HCT116 (cell line): ENCODE measurements at regions not wholly inside any gene's neighbourhood (a gene's known extent, or its start where the extent isn't known, plus 50 kb on each side); places are given as distances from the start of the nearest gene placed in this dataset.

Source experiments
- ATAC-seq: fragments of 200-7000 bp; cut with Tn5 transposase; 2 replicates; pipeline ENCODE4 v1.9.1; 2020; ENCODE audit warnings: mild to moderate bottlenecking, moderate library complexity
- BruUV-seq: library from RNA; stranded (reverse); fragments of 400-500 nt; replicated peaks from 2 replicates; lab custom pipeline; 2021; lab: Mats Ljungman, UMichigan
- CTCF ChIA-PET: fragments of 300-600 bp; sonication (Branson Sonifier 250); formaldehyde crosslinking; loops from one replicate; lab custom pipeline; 2021; ENCODE audit warnings: antibody characterized with exemption; lab: Charles Lee
- POLR2A ChIA-PET: fragments of 300-600, 350-600 bp; sonication (Branson Sonifier 250); formaldehyde crosslinking; loops from one replicate; lab custom pipeline; 2021; ENCODE audit warnings: antibody characterized with exemption; lab: Charles Lee
- RAD21 ChIA-PET, 2 experiments: fragments of 300-600 bp; sonication (Branson Sonifier 250); formaldehyde crosslinking; loops; one replicate each; lab custom pipeline; 2023; ENCODE audit warnings: low total read pairs in 2 of 2; ENCODE audit not compliant: uncharacterized antibody in 2 of 2, unreplicated experiment in 2 of 2, low non-redundant PET in 1 of 2; lab: Charles Lee
- DNase-seq: peaks from one replicate; pipeline ENCODE4 v3.0.0-alpha.2; 2010; ENCODE audit warnings: low read depth, low spot score
- H2AFZ ChIP-seq: fragments of 200-600 bp; shearing (Covaris generic), sonication (generic); 2 replicates; pipeline ENCODE4 v1.6.1; 2017; ENCODE audit warnings: low read depth, mixed run types, mixed read lengths, antibody characterized with exemption, low read length; ENCODE audit not compliant: poor library complexity, severe bottlenecking
- H3K27ac ChIP-seq: 2 replicates; pipeline ENCODE4 v1.5.1; 2012; ENCODE audit warnings: low read depth, low read length
- H3K27me3 ChIP-seq: fragments of 200-600 bp; sonication (generic); 2 replicates; pipeline ENCODE4 v1.6.1; 2016; ENCODE audit warnings: mixed run types, low read length, mixed read lengths; ENCODE audit not compliant: insufficient read depth
- H3K36me3 ChIP-seq, 2 experiments: fragments of 200-500 bp in 1 of 2; fragments of 200-600 bp in 1 of 2; sonication (Bioruptor generic) in 1 of 2; sonication (generic) in 1 of 2; 2 replicates each; pipeline versions ENCODE4 v1.5.1 to v1.6.1; 2014 to 2016; ENCODE audit warnings: low read length in 2 of 2, inconsistent platforms in 1 of 2, mixed read lengths in 1 of 2, mixed run types in 1 of 2; ENCODE audit not compliant: insufficient read depth in 2 of 2, control insufficient read depth in 1 of 2
- H3K4me1 ChIP-seq, 2 experiments: fragments of 200-600 bp in 1 of 2; sonication (generic) in 1 of 2; 2 replicates each; pipeline versions ENCODE4 v1.5.1 to v1.6.1; 2012 to 2017; ENCODE audit warnings: low read length in 2 of 2, inconsistent platforms in 1 of 2, mild to moderate bottlenecking in 1 of 2, mixed read lengths in 1 of 2, mixed run types in 1 of 2, moderate library complexity in 1 of 2; ENCODE audit not compliant: insufficient read depth in 2 of 2, control insufficient read depth in 1 of 2
- H3K4me2 ChIP-seq: fragments of 200-600 bp; sonication (generic); 2 replicates; pipeline ENCODE4 v1.6.1; 2017; ENCODE audit warnings: mixed run types, low read length, mixed read lengths
- H3K4me3 ChIP-seq, 2 experiments: fragments of 200-600 bp in 1 of 2; sonication (generic) in 1 of 2; replicated peaks in 1 of 2; 2 replicates each; pipeline ENCODE4 v1.5.1; 2011 to 2016; ENCODE audit warnings: low read length in 2 of 2, control low read depth in 1 of 2, low read depth in 1 of 2, mild to moderate bottlenecking in 1 of 2, mixed read lengths in 1 of 2, mixed run types in 1 of 2
- H3K79me2 ChIP-seq: fragments of 200-600 bp; sonication (generic); 2 replicates; pipeline ENCODE4 v1.6.1; 2017; ENCODE audit warnings: mild to moderate bottlenecking, mixed run types, low read length, moderate library complexity, mixed read lengths; ENCODE audit not compliant: insufficient read depth
- H3K9ac ChIP-seq: fragments of 200-600 bp; sonication (generic); 2 replicates; pipeline ENCODE4 v1.6.1; 2016; ENCODE audit warnings: low read length, mixed read lengths
- H3K9me2 ChIP-seq: fragments of 200-600 bp; sonication (generic), shearing (Covaris generic); 2 replicates; pipeline ENCODE4 v1.6.1; 2017; ENCODE audit warnings: mixed run types, mild to moderate bottlenecking, moderate library complexity; ENCODE audit not compliant: insufficient read depth
- H3K9me3 ChIP-seq, 2 experiments: fragments of 200-500 bp in 1 of 2; fragments of 200-600 bp in 1 of 2; sonication (Bioruptor generic) in 1 of 2; sonication (generic) in 1 of 2; 2 replicates each; pipeline ENCODE4 v1.6.1; 2014 to 2017; ENCODE audit warnings: low read length in 2 of 2, mixed read lengths in 2 of 2, inconsistent platforms in 1 of 2, low read depth in 1 of 2, mild to moderate bottlenecking in 1 of 2, mixed run types in 1 of 2, moderate library complexity in 1 of 2; ENCODE audit not compliant: control insufficient read depth in 1 of 2, insufficient read depth in 1 of 2
- H4K20me1 ChIP-seq: fragments of 200-600 bp; sonication (generic), shearing (Covaris generic); 2 replicates; pipeline ENCODE4 v1.6.1; 2017; ENCODE audit warnings: mixed run types, mild to moderate bottlenecking, moderate library complexity; ENCODE audit not compliant: insufficient read depth
- ATF3 ChIP-seq: IDR thresholded peaks from 2 replicates; pipeline ENCODE4 v1.6.1; 2012
- CBX3 ChIP-seq: IDR thresholded peaks from 2 replicates; pipeline ENCODE4 v1.6.1; 2012; ENCODE audit warnings: low read depth
- POLR2A ChIP-seq: IDR thresholded peaks from 2 replicates; pipeline ENCODE4 v1.7.0; 2011; ENCODE audit warnings: borderline replicate concordance; ENCODE audit not compliant: insufficient read depth, insufficient read length; ENCODE audit errors: extremely low read depth
- RAD21 ChIP-seq: IDR thresholded peaks from 2 replicates; pipeline ENCODE4 v1.6.1; 2012; ENCODE audit warnings: low read depth, mild to moderate bottlenecking
- SP1 ChIP-seq: IDR thresholded peaks from 2 replicates; pipeline ENCODE4 v1.6.1; 2012; ENCODE audit warnings: low read depth
- SRF ChIP-seq: IDR thresholded peaks from 2 replicates; pipeline ENCODE4 v1.6.1; 2012; ENCODE audit warnings: low read depth
- ZBTB33 ChIP-seq: IDR thresholded peaks from 2 replicates; pipeline ENCODE4 v1.6.1; 2011; ENCODE audit warnings: mild to moderate bottlenecking, low read length, moderate library complexity; ENCODE audit not compliant: insufficient replicate concordance; ENCODE audit errors: extremely low read depth
- intact Hi-C: fragments of 100-400 bp; cut with micrococcal nuclease; formaldehyde crosslinking; loops from 2 replicates; pipeline ENCODE4 v1.10.0; 2022
- TF ChIP-seq, protein P1 (sequence below), 3 experiments: fragments of 200-600 bp in 1 of 3; sonication (generic) in 1 of 3; IDR thresholded peaks in 2 of 3; conservative IDR thresholded peaks in 1 of 3; 2 replicates each; pipeline ENCODE4 v1.5.1; 2012 to 2017; ENCODE audit warnings: low read depth in 2 of 3, low read length in 2 of 3, antibody characterized with exemption in 1 of 3, borderline replicate concordance in 1 of 3, control low read depth in 1 of 3, mild to moderate bottlenecking in 1 of 3, mixed read lengths in 1 of 3, mixed run types in 1 of 3, moderate library complexity in 1 of 3; ENCODE audit not compliant: insufficient read depth in 1 of 3

- TF ChIP-seq CBX3 (no peak), SRF (no peak), ATF3 (no peak), RAD21 (no peak), POLR2A (no peak), SP1 (no peak), ZBTB33 (no peak)
- TF ChIP-seq, protein P1, sequence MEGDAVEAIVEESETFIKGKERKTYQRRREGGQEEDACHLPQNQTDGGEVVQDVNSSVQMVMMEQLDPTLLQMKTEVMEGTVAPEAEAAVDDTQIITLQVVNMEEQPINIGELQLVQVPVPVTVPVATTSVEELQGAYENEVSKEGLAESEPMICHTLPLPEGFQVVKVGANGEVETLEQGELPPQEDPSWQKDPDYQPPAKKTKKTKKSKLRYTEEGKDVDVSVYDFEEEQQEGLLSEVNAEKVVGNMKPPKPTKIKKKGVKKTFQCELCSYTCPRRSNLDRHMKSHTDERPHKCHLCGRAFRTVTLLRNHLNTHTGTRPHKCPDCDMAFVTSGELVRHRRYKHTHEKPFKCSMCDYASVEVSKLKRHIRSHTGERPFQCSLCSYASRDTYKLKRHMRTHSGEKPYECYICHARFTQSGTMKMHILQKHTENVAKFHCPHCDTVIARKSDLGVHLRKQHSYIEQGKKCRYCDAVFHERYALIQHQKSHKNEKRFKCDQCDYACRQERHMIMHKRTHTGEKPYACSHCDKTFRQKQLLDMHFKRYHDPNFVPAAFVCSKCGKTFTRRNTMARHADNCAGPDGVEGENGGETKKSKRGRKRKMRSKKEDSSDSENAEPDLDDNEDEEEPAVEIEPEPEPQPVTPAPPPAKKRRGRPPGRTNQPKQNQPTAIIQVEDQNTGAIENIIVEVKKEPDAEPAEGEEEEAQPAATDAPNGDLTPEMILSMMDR (IDR thresholded peaks at IDR 0.05 in 2 of 3, conservative IDR thresholded peaks at IDR 0.05 in 1 of 3; ENCODE audit: borderline replicate concordance in 1 of 3, insufficient read depth in 1 of 3, low read depth in 2 of 3, low read length in 2 of 3), result no peak
- no peak for DNase-seq
- Histone ChIP-seq H3K4me1 (no peaks in the 10 kb centered on the region), H3K27ac (no peak overlapping the region), H4K20me1 (no peaks in the 10 kb centered on the region), H3K36me3 (no peaks in the 10 kb centered on the region), H3K9me2 (no peaks in the 10 kb centered on the region), H3K9me3 (peaks cover 0 to 11% of the 10 kb centered on the region in 2 experiments; a peak in 2 of 4 replicates), H2AFZ (no peak overlapping the region), H3K9ac (no peak overlapping the region), H3K79me2 (no peaks in the 10 kb centered on the region), H3K27me3 (no peaks in the 10 kb centered on the region), H3K4me3 (no peak overlapping the region), H3K4me2 (no peak overlapping the region)
- POLR2A ChIA-PET, result no interaction called here
- RAD21 ChIA-PET, result no interaction called here
- ATAC-seq, result no peak
- CTCF ChIA-PET, result no interaction called here
- intact Hi-C loops, result no loop called here
- no TSS peak for BruUV-seq
Observed at GRCh38 chr18:14936313-14936712, 188.3 kb downstream of the ANKRD30B start.
